ENCODE measurements at regions not wholly inside any gene's neighbourhood (a gene's known extent, or its start where the extent isn't known, plus 50 kb on each side); places are given as distances from the start of the nearest gene placed in this dataset.

DNA sequence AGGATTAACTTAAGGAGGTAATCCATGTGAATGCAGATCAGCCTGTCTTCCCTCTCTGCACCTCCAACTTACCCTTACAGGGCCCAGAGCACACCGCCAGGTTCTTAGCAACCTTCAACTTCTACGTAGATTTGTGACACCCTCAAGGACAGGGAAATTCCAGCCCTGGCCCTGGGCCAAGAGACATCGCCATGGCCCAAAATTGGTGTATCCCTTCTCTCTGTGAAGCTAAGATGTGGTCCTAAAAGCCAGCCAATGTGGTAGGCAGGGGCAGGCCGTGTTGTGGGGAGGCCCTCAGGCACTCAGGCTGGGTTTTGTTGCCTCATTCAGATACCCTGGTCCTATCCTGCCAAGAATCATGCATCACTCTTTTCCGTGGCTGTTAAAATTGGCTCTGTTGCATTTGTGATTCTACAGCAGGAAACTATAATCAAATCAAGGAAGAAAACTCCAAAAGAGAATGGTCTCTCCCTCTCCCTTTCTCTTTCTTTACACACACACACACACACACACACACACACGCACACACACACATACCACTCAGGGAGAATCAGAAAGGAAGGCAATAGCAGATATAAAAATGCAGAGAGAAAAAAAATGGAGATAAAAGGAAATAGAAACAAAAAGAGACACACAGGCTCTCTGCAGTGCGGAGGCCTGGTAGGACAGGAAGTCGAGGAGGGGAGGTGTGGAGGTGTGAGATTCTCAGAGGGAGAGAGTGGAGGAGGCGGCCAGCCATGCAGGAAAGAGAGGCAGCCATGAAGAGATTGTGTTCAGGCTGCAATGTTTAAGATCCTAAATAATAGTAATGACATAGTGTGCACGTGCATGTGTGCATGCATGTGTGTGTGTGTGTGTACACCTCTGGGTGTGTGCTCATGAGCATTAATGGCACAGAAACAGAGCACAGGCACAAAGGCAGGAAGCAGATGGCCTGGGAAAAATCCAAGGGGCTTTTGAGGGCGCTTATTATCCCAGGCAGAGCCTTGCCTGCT lies 201.8 kb upstream of the LRFN2 start:
- in situ Hi-C loops (cut with HindIII; ENCODE audit: extremely low pct_ligation_motif_present, low pct_unique_long_range_greater_than_20kb) = no loop called here
- no TSS peak for BruUV-seq (replicated peaks)
- Histone ChIP-seq H4K20me1 (ENCODE audit: insufficient read depth, low read length) (no peaks in the 10 kb centered on the region), H3K4me1 (ENCODE audit: insufficient read depth, low read length) (no peaks in the 10 kb centered on the region), H3K4me2 (ENCODE audit: low read depth, low read length) (no peak overlapping the region), H3K36me3 (replicated peaks in 1 of 2; ENCODE audit: control insufficient read depth in 1 of 2, insufficient read depth in 2 of 2, low read length in 2 of 2) (no peaks in the 10 kb centered on the region), H3K9me3 (ENCODE audit: low read length) (no peaks in the 10 kb centered on the region), H3K79me2 (ENCODE audit: insufficient read depth, low read length) (no peaks in the 10 kb centered on the region), H3K4me3 (replicated peaks in 1 of 3; ENCODE audit: insufficient read depth in 1 of 3, low read depth in 2 of 3, low read length in 3 of 3) (no peak overlapping the region), H3K27ac (ENCODE audit: extremely low read length, insufficient read depth, low read length) (no peak overlapping the region), H3K9ac (ENCODE audit: insufficient read depth, low read depth, low read length) (no peak overlapping the region), H3K27me3 (ENCODE audit: control insufficient read depth in 1 of 2, insufficient read depth in 2 of 2, low read length in 2 of 2) (peaks cover 0 to 27% of the 10 kb centered on the region in 2 experiments; a peak in 2 of 5 replicates), H2AFZ (ENCODE audit: low read length) (no peak overlapping the region)
- FAIRE-seq (no peak), DNase-seq (ENCODE audit: low spot score) (no peak), ATAC-seq (no peak)
- ChIA-PET POLR2A (no interaction called here), CTCF (ENCODE audit: low intra/inter-chr PET ratio, low total read pairs) (no interaction called here)
- intact Hi-C loops (cut with micrococcal nuclease; ENCODE audit: unreplicated experiment) = no loop called here
- 21% methylated on average over 11 of the region's 11 CpGs for WGBS (ENCODE audit: low lambda C conversion rate)
- TF ChIP-seq, protein P1, sequence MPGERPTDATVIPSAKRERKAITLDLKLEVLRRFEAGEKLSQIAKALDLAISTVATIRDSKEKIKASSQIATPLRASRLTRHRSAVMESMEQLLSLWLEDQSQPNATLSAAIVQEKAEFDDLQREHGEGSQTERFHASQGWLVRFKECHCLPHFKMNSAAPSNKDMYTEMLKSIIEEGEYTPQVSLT (CRISPR knock-in tag; IDR thresholded peaks at IDR 0.05; ENCODE audit: borderline replicate concordance, low read depth) = no peak
- no peak for TF ChIP-seq ZNF883 (CRISPR knock-in tag; IDR thresholded peaks at IDR 0.05; ENCODE audit: not compliant biosample characterization)
- TF ChIP-seq PCBP2 (optimal IDR thresholded peaks at IDR 0.05; ENCODE audit: low read depth, low read length, poor library complexity, severe bottlenecking) = no peak
- TF ChIP-seq SOX13 (IDR thresholded peaks at IDR 0.05) = no peak
- no peak for TF ChIP-seq SOX13 (CRISPR knock-in tag; conservative IDR thresholded peaks at IDR 0.05 in 1 of 2, IDR thresholded peaks at IDR 0.05 in 1 of 2)
- TF ChIP-seq DMAP1 (CRISPR knock-in tag; IDR thresholded peaks at IDR 0.05) = no peak
- TF ChIP-seq, protein P2, sequence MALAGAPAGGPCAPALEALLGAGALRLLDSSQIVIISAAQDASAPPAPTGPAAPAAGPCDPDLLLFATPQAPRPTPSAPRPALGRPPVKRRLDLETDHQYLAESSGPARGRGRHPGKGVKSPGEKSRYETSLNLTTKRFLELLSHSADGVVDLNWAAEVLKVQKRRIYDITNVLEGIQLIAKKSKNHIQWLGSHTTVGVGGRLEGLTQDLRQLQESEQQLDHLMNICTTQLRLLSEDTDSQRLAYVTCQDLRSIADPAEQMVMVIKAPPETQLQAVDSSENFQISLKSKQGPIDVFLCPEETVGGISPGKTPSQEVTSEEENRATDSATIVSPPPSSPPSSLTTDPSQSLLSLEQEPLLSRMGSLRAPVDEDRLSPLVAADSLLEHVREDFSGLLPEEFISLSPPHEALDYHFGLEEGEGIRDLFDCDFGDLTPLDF (CRISPR knock-in tag; IDR thresholded peaks at IDR 0.05) = no peak
- no peak for TF ChIP-seq HDAC2 (CRISPR knock-in tag; IDR thresholded peaks at IDR 0.05)
- no peak for TF ChIP-seq HDAC6 (IDR thresholded peaks at IDR 0.05; ENCODE audit: low read depth, low read length)
- TF ChIP-seq MBNL3 (CRISPR knock-in tag; conservative IDR thresholded peaks at IDR 0.05) = no peak
- no peak for TF ChIP-seq HOXA5 (CRISPR knock-in tag; IDR thresholded peaks at IDR 0.05)
- TF ChIP-seq NRL (CRISPR knock-in tag; IDR thresholded peaks at IDR 0.05; ENCODE audit: borderline replicate concordance) = no peak
- no peak for TF ChIP-seq NONO (IDR thresholded peaks at IDR 0.05)
- TF ChIP-seq NONO (CRISPR knock-in tag; conservative IDR thresholded peaks at IDR 0.05) = no peak
- no peak for TF ChIP-seq PTBP1 (IDR thresholded peaks at IDR 0.05; ENCODE audit: low read depth, low read length, poor library complexity, severe bottlenecking)
- TF ChIP-seq IKZF1 (IDR thresholded peaks at IDR 0.05) = no peak
- TF ChIP-seq, protein P3, sequence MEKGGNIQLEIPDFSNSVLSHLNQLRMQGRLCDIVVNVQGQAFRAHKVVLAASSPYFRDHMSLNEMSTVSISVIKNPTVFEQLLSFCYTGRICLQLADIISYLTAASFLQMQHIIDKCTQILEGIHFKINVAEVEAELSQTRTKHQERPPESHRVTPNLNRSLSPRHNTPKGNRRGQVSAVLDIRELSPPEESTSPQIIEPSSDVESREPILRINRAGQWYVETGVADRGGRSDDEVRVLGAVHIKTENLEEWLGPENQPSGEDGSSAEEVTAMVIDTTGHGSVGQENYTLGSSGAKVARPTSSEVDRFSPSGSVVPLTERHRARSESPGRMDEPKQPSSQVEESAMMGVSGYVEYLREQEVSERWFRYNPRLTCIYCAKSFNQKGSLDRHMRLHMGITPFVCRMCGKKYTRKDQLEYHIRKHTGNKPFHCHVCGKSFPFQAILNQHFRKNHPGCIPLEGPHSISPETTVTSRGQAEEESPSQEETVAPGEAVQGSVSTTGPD (CRISPR knock-in tag; IDR thresholded peaks at IDR 0.05) = no peak
- TF ChIP-seq, protein P4, sequence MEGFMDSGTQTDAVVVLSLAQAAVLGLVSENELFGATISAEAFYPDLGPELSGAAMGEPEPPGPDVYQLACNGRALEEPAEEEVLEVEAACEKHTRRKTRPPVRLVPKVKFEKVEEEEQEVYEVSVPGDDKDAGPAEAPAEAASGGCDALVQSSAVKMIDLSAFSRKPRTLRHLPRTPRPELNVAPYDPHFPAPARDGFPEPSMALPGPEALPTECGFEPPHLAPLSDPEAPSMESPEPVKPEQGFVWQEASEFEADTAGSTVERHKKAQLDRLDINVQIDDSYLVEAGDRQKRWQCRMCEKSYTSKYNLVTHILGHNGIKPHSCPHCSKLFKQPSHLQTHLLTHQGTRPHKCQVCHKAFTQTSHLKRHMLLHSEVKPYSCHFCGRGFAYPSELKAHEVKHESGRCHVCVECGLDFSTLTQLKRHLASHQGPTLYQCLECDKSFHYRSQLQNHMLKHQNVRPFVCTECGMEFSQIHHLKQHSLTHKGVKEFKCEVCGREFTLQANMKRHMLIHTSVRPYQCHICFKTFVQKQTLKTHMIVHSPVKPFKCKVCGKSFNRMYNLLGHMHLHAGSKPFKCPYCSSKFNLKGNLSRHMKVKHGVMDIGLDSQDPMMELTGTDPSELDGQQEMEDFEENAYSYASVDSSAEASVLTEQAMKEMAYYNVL (CRISPR knock-in tag; IDR thresholded peaks at IDR 0.05; ENCODE audit: borderline replicate concordance) = no peak
- no peak for TF ChIP-seq ZNF749 (CRISPR knock-in tag; IDR thresholded peaks at IDR 0.05; ENCODE audit: borderline replicate concordance)
